ENCODE measurements at regions not wholly inside any gene's neighbourhood (a gene's known extent, or its start where the extent isn't known, plus 50 kb on each side); places are given as distances from the start of the nearest gene placed in this dataset.

GRCh38 chr1:29624320-29625083, 388.2 kb downstream of the PTPRU start (continued):
- TF ChIP-seq TCF3 (IDR thresholded peaks at IDR 0.05; ENCODE audit: borderline replicate concordance, insufficient read depth, low read depth, low read length) (no peak), SMAD1 (IDR thresholded peaks at IDR 0.05; ENCODE audit: low read depth, partially characterized antibody) (no peak)

GRCh38 chr1:29623501-29623900, 387.2 kb downstream of the PTPRU start:
- DNase-seq (ENCODE audit: low read depth, low spot score) (no peak), FAIRE-seq (no peak), ATAC-seq (no peak)
- Histone ChIP-seq H3K4me3 (no peak overlapping the region), H3K9me3 (replicated peaks; ENCODE audit: control insufficient read depth, insufficient read depth, low read length) (no peaks in the 10 kb centered on the region), H2AFZ (ENCODE audit: control insufficient read depth, low read depth, low read length) (no peak overlapping the region), H3K27ac (ENCODE audit: control insufficient read depth, insufficient read depth) (no peak overlapping the region), H3K27me3 (replicated peaks in 1 of 2; ENCODE audit: control insufficient read depth in 2 of 2, insufficient read depth in 2 of 2, low read length in 1 of 2) (no peaks in the 10 kb centered on the region), H4K20me1 (ENCODE audit: control insufficient read depth, insufficient read depth) (no peaks in the 10 kb centered on the region), H3K79me2 (ENCODE audit: control insufficient read depth, insufficient read depth, low read length) (no peaks in the 10 kb centered on the region), H3K4me2 (ENCODE audit: control insufficient read depth, insufficient read depth) (no peak overlapping the region), H3K9ac (ENCODE audit: control insufficient read depth, insufficient read depth, low read length) (no peak overlapping the region), H3K4me1 (ENCODE audit: control insufficient read depth, insufficient read depth, low read length) (no peaks in the 10 kb centered on the region), H3K36me3 (ENCODE audit: control insufficient read depth in 2 of 2, insufficient read depth in 2 of 2, low read length in 1 of 2) (no peaks in the 10 kb centered on the region)
- POLR2A ChIA-PET: no interaction called here
- in situ Hi-C loops (cut with MboI): no loop called here
- TF ChIP-seq CBX3 (IDR thresholded peaks at IDR 0.05; ENCODE audit: borderline replicate concordance, low read depth): no peak
- no peak for TF ChIP-seq ESRRA (IDR thresholded peaks at IDR 0.05; ENCODE audit: low read length)
- no peak for TF ChIP-seq SMARCA5 (IDR thresholded peaks at IDR 0.05)
- TF ChIP-seq SPI1 (IDR thresholded peaks at IDR 0.05; ENCODE audit: borderline replicate concordance, insufficient read depth, low read depth, low read length): no peak
- no peak for TF ChIP-seq USF2 (IDR thresholded peaks at IDR 0.05; ENCODE audit: borderline replicate concordance, low read depth, low read length)
- no peak for TF ChIP-seq MEF2A (IDR thresholded peaks at IDR 0.05; ENCODE audit: insufficient read depth, low read depth, low read length)
- TF ChIP-seq ZBTB40 (IDR thresholded peaks at IDR 0.05; ENCODE audit: borderline replicate concordance): no peak
- TF ChIP-seq CHD2 (IDR thresholded peaks at IDR 0.05; ENCODE audit: borderline replicate concordance, low read depth, low read length): no peak
- TF ChIP-seq MAX (IDR thresholded peaks at IDR 0.05; ENCODE audit: low read depth, low read length): no peak
- TF ChIP-seq KLF5 (IDR thresholded peaks at IDR 0.05; ENCODE audit: partially characterized antibody): no peak
- no peak for TF ChIP-seq TARDBP (IDR thresholded peaks at IDR 0.05; ENCODE audit: borderline replicate concordance)
- no peak for TF ChIP-seq MTA2 (IDR thresholded peaks at IDR 0.05; ENCODE audit: low read depth)
- no peak for TF ChIP-seq POLR2AphosphoS2 (IDR thresholded peaks at IDR 0.05; ENCODE audit: low read depth, low read length)
- no peak for TF ChIP-seq PML (IDR thresholded peaks at IDR 0.05; ENCODE audit: low read length)
- TF ChIP-seq FOXK2 (IDR thresholded peaks at IDR 0.05): no peak
- no peak for TF ChIP-seq ETV6 (conservative IDR thresholded peaks at IDR 0.05 in 1 of 2, IDR thresholded peaks at IDR 0.05 in 1 of 2; ENCODE audit: borderline replicate concordance in 1 of 2, low read depth in 1 of 2)
- TF ChIP-seq RCOR1 (conservative IDR thresholded peaks at IDR 0.05; ENCODE audit: low read depth, low read length): no peak
- no peak for TF ChIP-seq SREBF2 (IDR thresholded peaks at IDR 0.05; ENCODE audit: low read length)
- intact Hi-C loops (cut with micrococcal nuclease; ENCODE audit: unreplicated experiment): no loop called here
- RAD21 ChIA-PET (ENCODE audit: unreplicated experiment): no interaction called here
- WGBS (ENCODE audit: insufficient coverage, insufficient replicate concordance, low lambda C conversion rate, missing lambda C conversion rate): 39% methylated on average over 7 of the region's 7 CpGs
- BruUV-seq (replicated peaks): no TSS peak
- CTCF ChIA-PET: no interaction called here
- SMC1A ChIA-PET (ENCODE audit: uncharacterized antibody, unreplicated experiment): no interaction called here
